ENCODE measurements at regions not wholly inside any gene's neighbourhood (a gene's known extent, or its start where the extent isn't known, plus 50 kb on each side); places are given as distances from the start of the nearest gene placed in this dataset.
"Not testable (repeated sequence)": the region's sequence is repeated elsewhere in the genome, so short reads cannot be mapped to it uniquely, and the experiment has no call there.

DNA sequence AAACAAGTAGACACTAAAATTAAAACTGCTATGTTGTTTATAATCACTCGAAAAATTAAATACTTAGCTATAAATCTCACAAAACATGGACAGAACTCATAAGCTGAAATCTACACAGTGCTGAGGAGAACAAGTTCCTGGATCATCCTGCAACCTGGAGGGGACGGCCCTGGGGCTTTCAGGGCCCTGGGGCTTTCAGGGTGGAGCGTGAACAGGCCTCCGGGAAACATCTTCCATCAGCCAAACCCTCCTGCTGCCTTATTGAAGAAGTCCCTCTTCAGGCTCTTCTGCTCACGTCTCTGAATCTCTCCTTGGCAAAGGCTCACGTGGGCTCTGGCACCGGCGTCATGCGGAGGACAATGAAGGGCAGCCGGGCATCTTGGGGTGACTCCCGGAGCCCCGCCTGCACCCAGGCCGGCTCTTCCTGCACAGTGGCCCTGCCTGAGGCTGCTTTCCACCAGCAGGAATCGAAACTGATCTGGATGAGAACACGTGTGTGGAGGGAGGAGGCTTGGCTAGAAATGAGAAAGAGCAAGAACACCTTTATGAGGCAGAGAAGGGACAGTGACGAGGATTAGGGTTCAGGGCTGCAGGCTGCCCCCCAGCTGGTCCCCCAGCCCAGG lies 127.3 kb downstream of the CDRT15L2 start:
- Histone ChIP-seq H3K4me1 (ENCODE audit: control insufficient read depth, insufficient read depth, low read length) (no peaks in the 10 kb centered on the region), H3K36me3 (ENCODE audit: control insufficient read depth in 2 of 2, insufficient read depth in 2 of 2, low read length in 1 of 2) (no peaks in the 10 kb centered on the region), H3K27ac (ENCODE audit: control insufficient read depth, insufficient read depth) (no peak overlapping the region), H3K79me2 (ENCODE audit: control insufficient read depth, insufficient read depth, low read length) (no peaks in the 10 kb centered on the region), H3K9me3 (replicated peaks; ENCODE audit: control insufficient read depth, insufficient read depth, low read length) (no peaks in the 10 kb centered on the region), H3K4me3 (no peak overlapping the region), H3K4me2 (ENCODE audit: control insufficient read depth, insufficient read depth) (no peak overlapping the region), H3K9ac (ENCODE audit: control insufficient read depth, insufficient read depth, low read length) (no peak overlapping the region), H4K20me1 (ENCODE audit: control insufficient read depth, insufficient read depth) (no peaks in the 10 kb centered on the region), H3K27me3 (replicated peaks in 1 of 2; ENCODE audit: control insufficient read depth in 2 of 2, insufficient read depth in 2 of 2, low read length in 1 of 2) (no peaks in the 10 kb centered on the region), H2AFZ (ENCODE audit: control insufficient read depth, low read depth, low read length) (no peak overlapping the region)
- no peak for TF ChIP-seq ZNF384 (IDR thresholded peaks at IDR 0.05; ENCODE audit: borderline replicate concordance, low read depth, low read length)
- no peak for TF ChIP-seq RAD21 (IDR thresholded peaks at IDR 0.05; ENCODE audit: insufficient read depth, low read depth, low read length)
- no peak for TF ChIP-seq SUZ12 (IDR thresholded peaks at IDR 0.05; ENCODE audit: unreplicated experiment)
- TF ChIP-seq GATAD2B (conservative IDR thresholded peaks at IDR 0.05; ENCODE audit: low read depth) = no peak
- TF ChIP-seq NR2F1 (conservative IDR thresholded peaks at IDR 0.05) = no peak
- TF ChIP-seq HDAC2 (IDR thresholded peaks at IDR 0.05) = no peak
- no peak for TF ChIP-seq MTA3 (IDR thresholded peaks at IDR 0.05; ENCODE audit: borderline replicate concordance, low read length)
- TF ChIP-seq ZBTB33 (IDR thresholded peaks at IDR 0.05) = no peak
- no peak for TF ChIP-seq NFIC (IDR thresholded peaks at IDR 0.05; ENCODE audit: low read depth, low read length)
- no peak for TF ChIP-seq MEF2B (IDR thresholded peaks at IDR 0.05; ENCODE audit: partially characterized antibody, poor library complexity, severe bottlenecking)
- TF ChIP-seq CHD1 (IDR thresholded peaks at IDR 0.05; ENCODE audit: low read depth, low read length) = no peak
- no peak for TF ChIP-seq CREM (IDR thresholded peaks at IDR 0.05; ENCODE audit: low read depth)
- TF ChIP-seq, protein P1, sequence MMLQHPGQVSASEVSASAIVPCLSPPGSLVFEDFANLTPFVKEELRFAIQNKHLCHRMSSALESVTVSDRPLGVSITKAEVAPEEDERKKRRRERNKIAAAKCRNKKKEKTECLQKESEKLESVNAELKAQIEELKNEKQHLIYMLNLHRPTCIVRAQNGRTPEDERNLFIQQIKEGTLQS (IDR thresholded peaks at IDR 0.05; ENCODE audit: borderline replicate concordance, extremely low read depth, low read depth, low read length) = no peak
- ChIA-PET SMC1A (ENCODE audit: uncharacterized antibody, unreplicated experiment) (interaction anchor here (1.4 kb wide), 1 partner anchor 18 kb away, joined by 3 read pairs; no protein-coding TSS in a partner anchor), POLR2A (no interaction called here), CTCF (no interaction called here), RAD21 (ENCODE audit: unreplicated experiment) (interaction anchor here (1.2 kb wide), 1 partner anchor 34 kb away, joined by 3 read pairs; no protein-coding TSS in a partner anchor)
- FAIRE-seq (no peak), DNase-seq (ENCODE audit: low read depth, low spot score) (no peak), ATAC-seq (no peak)
- intact Hi-C loops (cut with micrococcal nuclease; ENCODE audit: unreplicated experiment) (no loop called here), in situ Hi-C loops (cut with MboI) (no loop called here)
- BruUV-seq (replicated peaks) = no TSS peak
- 51% methylated on average over 16 of the region's 16 CpGs for WGBS (ENCODE audit: insufficient coverage, insufficient replicate concordance, low lambda C conversion rate, missing lambda C conversion rate)

- RAD21 ChIA-PET (ENCODE audit: unreplicated experiment); H3K36me3 ChIP-seq (ENCODE audit: control insufficient read depth in 2 of 2, insufficient read depth in 2 of 2, low read length in 1 of 2); H3K27ac ChIP-seq (ENCODE audit: control insufficient read depth, insufficient read depth); H3K79me2 ChIP-seq (ENCODE audit: control insufficient read depth, insufficient read depth, low read length); DNase-seq (ENCODE audit: low read depth, low spot score); BruUV-seq (replicated peaks); FAIRE-seq; H3K9me3 ChIP-seq (replicated peaks; ENCODE audit: control insufficient read depth, insufficient read depth, low read length); H3K4me1 ChIP-seq (ENCODE audit: control insufficient read depth, insufficient read depth, low read length); in situ Hi-C loops (cut with MboI); CTCF ChIA-PET; H4K20me1 ChIP-seq (ENCODE audit: control insufficient read depth, insufficient read depth); SMC1A ChIA-PET (ENCODE audit: uncharacterized antibody, unreplicated experiment); H3K27me3 ChIP-seq (replicated peaks in 1 of 2; ENCODE audit: control insufficient read depth in 2 of 2, insufficient read depth in 2 of 2, low read length in 1 of 2); H3K4me3 ChIP-seq; ATAC-seq; H2AFZ ChIP-seq (ENCODE audit: control insufficient read depth, low read depth, low read length); H3K4me2 ChIP-seq (ENCODE audit: control insufficient read depth, insufficient read depth); POLR2A ChIA-PET; H3K9ac ChIP-seq (ENCODE audit: control insufficient read depth, insufficient read depth, low read length); intact Hi-C loops (cut with micrococcal nuclease; ENCODE audit: unreplicated experiment): not testable (repeated sequence)
- WGBS (ENCODE audit: insufficient coverage, insufficient replicate concordance, low lambda C conversion rate, missing lambda C conversion rate) = 63% methylated on average over 8 of the region's 11 CpGs
These were observed 129.3 kb downstream of the CDRT15L2 start for GRCh38 chr17:20708821-20709220.

All from GM12878 (cell line).